Esophagus muscularis mucosa (tissue), 4 donors: ENCODE measurements at regions not wholly inside any gene's neighbourhood (a gene's known extent, or its start where the extent isn't known, plus 50 kb on each side); places are given as distances from the start of the nearest gene placed in this dataset.

ENCODE experiments used
- CTCF ChIP-seq, 3 experiments: fragments of 200-600 bp in 2 of 3; fragments of 450-650 bp in 1 of 3; sonication (generic) in 2 of 3; IDR thresholded peaks; one replicate each; pipeline ENCODE4 v1.5.1; 2017 to 2019; ENCODE audit warnings: antibody characterized with exemption in 3 of 3, mild to moderate bottlenecking in 2 of 3, moderate library complexity in 1 of 3
- EP300 ChIP-seq: sonication (generic); formaldehyde crosslinking; IDR thresholded peaks from one replicate; pipeline ENCODE4 v1.6.1; 2017; ENCODE audit warnings: antibody characterized with exemption
- POLR2A ChIP-seq: fragments of 450-650 bp; IDR thresholded peaks from one replicate; pipeline ENCODE4 v1.6.1; 2017; ENCODE audit warnings: antibody characterized with exemption, moderate library complexity, mild to moderate bottlenecking, low read depth

GRCh38 chr6:144879436-144879835 lies 594.3 kb downstream of the UTRN start:
- no peak for TF ChIP-seq POLR2A
- no peak for TF ChIP-seq CTCF (IDR thresholded peaks at IDR 0.05)
- TF ChIP-seq EP300 = no peak
